Calu3 (cell line): ENCODE measurements at regions not wholly inside any gene's neighbourhood (a gene's known extent, or its start where the extent isn't known, plus 50 kb on each side); places are given as distances from the start of the nearest gene placed in this dataset.
A peak's percentile ranks its signal among the peaks of the same experiment; 100 is the strongest.
"Not testable (repeated sequence)": the region's sequence is repeated elsewhere in the genome, so short reads cannot be mapped to it uniquely, and the experiment has no call there.

Experiments used
- BruUV-seq: library from RNA; stranded (reverse); fragments of 400-500 nt; replicated peaks from 2 replicates; lab custom pipeline; 2021; lab: Mats Ljungman, UMichigan
- CTCF ChIA-PET: fragments of 300-600 bp; sonication (Branson Sonifier 250); formaldehyde crosslinking; loops from one replicate; lab custom pipeline; 2022; ENCODE audit warnings: antibody characterized with exemption; lab: Charles Lee
- DNase-seq: peaks from one replicate; pipeline ENCODE4 v3.0.0; 2022
- H3K27ac Mint-ChIP-seq: one replicate; pipeline ENCODE4 v1.8.0; 2022; ENCODE audit warnings: mixed read lengths; ENCODE audit not compliant: unreplicated experiment
- H3K27me3 Mint-ChIP-seq: one replicate; pipeline ENCODE4 v1.8.0; 2022; ENCODE audit warnings: mixed read lengths; ENCODE audit not compliant: unreplicated experiment
- H3K36me3 Mint-ChIP-seq: one replicate; pipeline ENCODE4 v1.8.0; 2022; ENCODE audit warnings: mild to moderate bottlenecking, moderate library complexity, mixed read lengths; ENCODE audit not compliant: insufficient read depth, unreplicated experiment
- H3K4me1 Mint-ChIP-seq: one replicate; pipeline ENCODE4 v1.8.0; 2022; ENCODE audit warnings: mild to moderate bottlenecking, low read depth, mixed read lengths; ENCODE audit not compliant: unreplicated experiment
- H3K4me3 Mint-ChIP-seq: one replicate; pipeline ENCODE4 v1.8.0; 2022; ENCODE audit warnings: mild to moderate bottlenecking, low read depth, moderate library complexity, mixed read lengths; ENCODE audit not compliant: unreplicated experiment
- H3K9me3 Mint-ChIP-seq: one replicate; pipeline ENCODE4 v1.8.0; 2022; ENCODE audit warnings: low read depth, mixed read lengths; ENCODE audit not compliant: unreplicated experiment
- intact Hi-C: fragments of 100-400 bp; cut with micrococcal nuclease; formaldehyde crosslinking; loops from one replicate; pipeline ENCODE4 v1.10.0; 2022; ENCODE audit not compliant: unreplicated experiment
- TF ChIP-seq, protein P1 (sequence below): fragments of 200-600 bp; IDR thresholded peaks from one replicate; pipeline ENCODE4 v1.8.0; 2022; ENCODE audit warnings: antibody characterized with exemption; ENCODE audit not compliant: unreplicated experiment

- intact Hi-C loops: loop anchor here (5.0 kb wide), 1 partner anchor 89 kb away; no protein-coding TSS in a partner anchor
- no TSS peak for BruUV-seq
- TF ChIP-seq, protein P1, sequence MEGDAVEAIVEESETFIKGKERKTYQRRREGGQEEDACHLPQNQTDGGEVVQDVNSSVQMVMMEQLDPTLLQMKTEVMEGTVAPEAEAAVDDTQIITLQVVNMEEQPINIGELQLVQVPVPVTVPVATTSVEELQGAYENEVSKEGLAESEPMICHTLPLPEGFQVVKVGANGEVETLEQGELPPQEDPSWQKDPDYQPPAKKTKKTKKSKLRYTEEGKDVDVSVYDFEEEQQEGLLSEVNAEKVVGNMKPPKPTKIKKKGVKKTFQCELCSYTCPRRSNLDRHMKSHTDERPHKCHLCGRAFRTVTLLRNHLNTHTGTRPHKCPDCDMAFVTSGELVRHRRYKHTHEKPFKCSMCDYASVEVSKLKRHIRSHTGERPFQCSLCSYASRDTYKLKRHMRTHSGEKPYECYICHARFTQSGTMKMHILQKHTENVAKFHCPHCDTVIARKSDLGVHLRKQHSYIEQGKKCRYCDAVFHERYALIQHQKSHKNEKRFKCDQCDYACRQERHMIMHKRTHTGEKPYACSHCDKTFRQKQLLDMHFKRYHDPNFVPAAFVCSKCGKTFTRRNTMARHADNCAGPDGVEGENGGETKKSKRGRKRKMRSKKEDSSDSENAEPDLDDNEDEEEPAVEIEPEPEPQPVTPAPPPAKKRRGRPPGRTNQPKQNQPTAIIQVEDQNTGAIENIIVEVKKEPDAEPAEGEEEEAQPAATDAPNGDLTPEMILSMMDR: no peak
- Mint-ChIP-seq H3K9me3 (peaks cover 2% of the 10 kb centered on the region), H3K4me3 (no peak overlapping the region), H3K27me3 (no peaks in the 10 kb centered on the region), H3K27ac (peak overlapping the region; percentile 98), H3K36me3 (peaks cover 10% of the 10 kb centered on the region), H3K4me1 (peaks cover 32% of the 10 kb centered on the region)
- CTCF ChIA-PET: interaction anchor here (1.6 to 2.3 kb wide), 4 partner anchors 10 to 135 kb away, joined by 4 to 11 read pairs (median 8); partner anchors contain the start of gene FAM3C
- no peak for DNase-seq
Observed at GRCh38 chr7:121531175-121532070, 135.3 kb upstream of the FAM3C start.

DNA sequence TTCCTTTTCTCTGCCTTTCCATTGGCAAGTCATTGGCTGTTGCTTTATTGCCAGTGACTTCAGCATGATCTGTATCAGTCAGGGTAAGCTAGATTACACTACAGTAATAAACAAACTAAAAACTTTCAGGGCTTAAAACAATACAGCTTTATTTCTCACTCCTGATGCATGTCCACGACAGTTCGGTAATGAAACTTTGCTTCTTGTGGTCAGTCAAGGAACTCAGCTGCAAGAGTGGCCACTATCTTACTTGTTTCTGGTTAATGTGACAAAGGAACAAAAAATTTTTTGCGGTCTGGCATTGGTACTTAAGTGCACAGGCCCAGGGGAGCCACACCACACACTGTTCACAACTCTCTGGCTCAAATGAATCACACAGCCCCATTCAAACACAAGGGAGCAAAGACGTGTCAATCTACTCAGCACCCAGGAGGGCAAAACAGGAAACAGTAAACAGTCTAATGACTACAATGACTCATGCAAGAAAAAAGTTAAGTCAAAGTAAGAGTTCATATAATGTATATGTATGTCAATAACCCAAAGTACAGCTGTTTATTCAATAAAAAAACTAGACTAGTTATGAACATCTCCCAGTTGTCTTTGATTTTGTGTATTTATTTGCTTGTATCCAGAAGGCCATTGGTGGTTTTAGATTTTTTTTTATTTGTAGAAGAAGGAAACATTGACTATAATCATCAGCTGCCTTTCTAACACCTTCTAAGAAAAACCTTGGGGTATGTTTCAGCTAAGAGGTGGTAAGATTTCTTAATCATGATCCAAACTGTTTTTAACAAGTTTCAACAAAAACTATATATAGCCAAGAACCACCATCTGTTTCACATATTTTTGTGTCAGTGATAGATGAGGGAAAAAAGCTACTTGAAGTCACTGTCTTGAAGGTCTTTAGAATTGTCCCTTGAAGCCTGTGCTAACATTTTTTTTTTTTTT, 134.4 kb upstream of the FAM3C start:
- CTCF ChIA-PET: interaction anchor here (0.7 to 2.3 kb wide), 6 partner anchors 11 to 134 kb away, joined by 3 to 11 read pairs (median 5); partner anchors contain the start of gene FAM3C
- peak; percentile 80 for DNase-seq
- H3K4me3 Mint-ChIP-seq: peak overlapping the region; percentile 55
- H3K27me3 Mint-ChIP-seq: no peaks in the 10 kb centered on the region
- peaks cover 2% of the 10 kb centered on the region for H3K9me3 Mint-ChIP-seq
- peaks cover 32% of the 10 kb centered on the region for H3K4me1 Mint-ChIP-seq
- intact Hi-C loops: loop anchor here (1.0 to 5.0 kb wide), 2 partner anchors 14 to 88 kb away; no protein-coding TSS in a partner anchor
- H3K27ac Mint-ChIP-seq: peak overlapping the region; percentile 98
- TF ChIP-seq, protein P1: no peak
- BruUV-seq: no TSS peak
- peaks cover 10% of the 10 kb centered on the region for H3K36me3 Mint-ChIP-seq

GRCh38 chr7:121529003-121529402, 132.9 kb upstream of the FAM3C start:
- peaks cover 32% of the 10 kb centered on the region for H3K4me1 Mint-ChIP-seq
- no peak overlapping the region for H3K4me3 Mint-ChIP-seq
- no peaks in the 10 kb centered on the region for H3K27me3 Mint-ChIP-seq
- intact Hi-C loops: no loop called here
- CTCF ChIA-PET: interaction anchor here (2.3 kb wide), 1 partner anchor 131 kb away, joined by 11 read pairs; no protein-coding TSS in a partner anchor
- H3K27ac Mint-ChIP-seq: peak overlapping the region; percentile 98
- H3K9me3 Mint-ChIP-seq: peaks cover 2% of the 10 kb centered on the region
- H3K36me3 Mint-ChIP-seq: peaks cover 10% of the 10 kb centered on the region
- DNase-seq: no peak
- BruUV-seq: no TSS peak
- TF ChIP-seq, protein P1: no peak

GRCh38 chr7:121526210-121526609, 130.1 kb upstream of the FAM3C start:
- not testable (repeated sequence) for H3K36me3 Mint-ChIP-seq

More at GRCh38 chr7:121526210-121526609, 130.1 kb upstream of the FAM3C start:
- DNase-seq, intact Hi-C loops, CTCF ChIA-PET, H3K27me3 Mint-ChIP-seq, H3K27ac Mint-ChIP-seq, H3K9me3 Mint-ChIP-seq, BruUV-seq, H3K4me3 Mint-ChIP-seq: not testable (repeated sequence)
- peaks cover 32% of the 10 kb centered on the region for H3K4me1 Mint-ChIP-seq
